ENCODE measurements at regions not wholly inside any gene's neighbourhood (a gene's known extent, or its start where the extent isn't known, plus 50 kb on each side); places are given as distances from the start of the nearest gene placed in this dataset.
"Not testable (repeated sequence)": the region's sequence is repeated elsewhere in the genome, so short reads cannot be mapped to it uniquely, and the experiment has no call there.

GRCh38 chr2:111460901-111461300, 340.2 kb downstream of the BCL2L11 start:
- TF ChIP-seq CTCF, POLR2A (IDR thresholded peaks at IDR 0.05): not testable (repeated sequence)

All from Peyer's patch (tissue), 4 donors.